Activated B cell treated with CpG ODN at 0.5 μM for 24 hours (primary cell): ENCODE measurements at regions not wholly inside any gene's neighbourhood (a gene's known extent, or its start where the extent isn't known, plus 50 kb on each side); places are given as distances from the start of the nearest gene placed in this dataset.

ENCODE experiments used
- ATAC-seq: fragments of 200-7000 bp; cut with Tn5 transposase; one replicate; pipeline ENCODE4 v1.10.0; 2021; ENCODE audit warnings: low read depth, mild to moderate bottlenecking, moderate library complexity
- CTCF ChIA-PET: fragments of 350-600 bp; sonication (Branson Sonifier 250); formaldehyde crosslinking; loops from one replicate; lab custom pipeline; 2021; ENCODE audit warnings: antibody characterized with exemption; lab: Charles Lee
- POLR2A ChIA-PET: fragments of 350-600 bp; sonication (Branson Sonifier 250); formaldehyde crosslinking; loops from one replicate; lab custom pipeline; 2021; ENCODE audit warnings: antibody characterized with exemption; lab: Charles Lee
- DNase-seq: peaks from one replicate; pipeline ENCODE4 v3.0.0; 2022
- H3K27ac Mint-ChIP-seq: one replicate; pipeline ENCODE4 v1.8.0; 2020; ENCODE audit warnings: mixed read lengths
- H3K27me3 Mint-ChIP-seq: one replicate; pipeline ENCODE4 v1.8.0; 2021; ENCODE audit warnings: mixed read lengths
- H3K36me3 Mint-ChIP-seq: one replicate; pipeline ENCODE4 v1.8.0; 2021; ENCODE audit warnings: low read depth, mixed read lengths
- H3K4me1 Mint-ChIP-seq: one replicate; pipeline ENCODE4 v1.8.0; 2021; ENCODE audit warnings: mixed read lengths
- H3K4me3 Mint-ChIP-seq: one replicate; pipeline ENCODE4 v1.8.0; 2020; ENCODE audit warnings: mild to moderate bottlenecking, mixed read lengths
- H3K9me3 Mint-ChIP-seq: one replicate; pipeline ENCODE4 v1.8.0; 2020; ENCODE audit warnings: mixed read lengths
- intact Hi-C: fragments of 100-400 bp; cut with micrococcal nuclease; formaldehyde crosslinking; loops from one replicate; pipeline ENCODE4 v1.15.1; 2024
- TF ChIP-seq, protein P1 (sequence below): fragments of 200-600 bp; IDR thresholded peaks from one replicate; pipeline ENCODE4 v1.8.0; 2022; ENCODE audit warnings: antibody characterized with exemption, mild to moderate bottlenecking

DNA sequence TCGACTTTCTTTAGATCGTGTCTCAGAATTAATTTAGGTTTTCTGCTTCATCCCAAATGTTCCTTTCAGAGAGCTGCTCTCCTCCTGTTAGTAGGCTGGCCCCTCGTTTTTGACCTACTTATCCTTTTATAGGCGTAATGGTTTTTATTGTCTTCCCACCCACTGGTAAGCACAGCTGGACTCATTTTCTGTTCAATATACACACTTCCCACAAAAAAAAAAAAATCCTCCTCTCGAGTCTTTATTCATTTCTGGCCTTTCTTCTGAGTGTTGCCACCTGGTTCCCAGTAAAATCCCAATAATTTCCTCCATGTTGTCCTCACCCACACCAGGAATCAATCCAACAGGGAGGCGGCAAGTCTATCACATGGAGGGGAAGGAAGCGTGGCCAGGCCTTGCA, 970.2 kb upstream of the CELF2 start:
- Mint-ChIP-seq H3K4me1 (no peaks in the 10 kb centered on the region), H3K4me3 (no peak overlapping the region), H3K27me3 (no peaks in the 10 kb centered on the region), H3K9me3 (peaks cover 3% of the 10 kb centered on the region), H3K27ac (no peak overlapping the region), H3K36me3 (no peaks in the 10 kb centered on the region)
- ATAC-seq, result no peak
- TF ChIP-seq, protein P1, sequence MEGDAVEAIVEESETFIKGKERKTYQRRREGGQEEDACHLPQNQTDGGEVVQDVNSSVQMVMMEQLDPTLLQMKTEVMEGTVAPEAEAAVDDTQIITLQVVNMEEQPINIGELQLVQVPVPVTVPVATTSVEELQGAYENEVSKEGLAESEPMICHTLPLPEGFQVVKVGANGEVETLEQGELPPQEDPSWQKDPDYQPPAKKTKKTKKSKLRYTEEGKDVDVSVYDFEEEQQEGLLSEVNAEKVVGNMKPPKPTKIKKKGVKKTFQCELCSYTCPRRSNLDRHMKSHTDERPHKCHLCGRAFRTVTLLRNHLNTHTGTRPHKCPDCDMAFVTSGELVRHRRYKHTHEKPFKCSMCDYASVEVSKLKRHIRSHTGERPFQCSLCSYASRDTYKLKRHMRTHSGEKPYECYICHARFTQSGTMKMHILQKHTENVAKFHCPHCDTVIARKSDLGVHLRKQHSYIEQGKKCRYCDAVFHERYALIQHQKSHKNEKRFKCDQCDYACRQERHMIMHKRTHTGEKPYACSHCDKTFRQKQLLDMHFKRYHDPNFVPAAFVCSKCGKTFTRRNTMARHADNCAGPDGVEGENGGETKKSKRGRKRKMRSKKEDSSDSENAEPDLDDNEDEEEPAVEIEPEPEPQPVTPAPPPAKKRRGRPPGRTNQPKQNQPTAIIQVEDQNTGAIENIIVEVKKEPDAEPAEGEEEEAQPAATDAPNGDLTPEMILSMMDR, result no peak
- intact Hi-C loops, result no loop called here
- POLR2A ChIA-PET, result no interaction called here
- CTCF ChIA-PET, result no interaction called here
- DNase-seq, result no peak

- Mint-ChIP-seq H3K4me3 (no peak overlapping the region), H3K27me3 (no peaks in the 10 kb centered on the region)
- intact Hi-C loops, result no loop called here
Measured at GRCh38 chr10:10053051-10053450, 964.6 kb upstream of the CELF2 start.

GRCh38 chr10:10054466-10054865, 963.2 kb upstream of the CELF2 start:
- Mint-ChIP-seq H3K27ac (no peak overlapping the region), H3K4me1 (no peaks in the 10 kb centered on the region), H3K36me3 (no peaks in the 10 kb centered on the region), H3K27me3 (no peaks in the 10 kb centered on the region), H3K9me3 (no peaks in the 10 kb centered on the region), H3K4me3 (no peak overlapping the region)
- DNase-seq, result no peak
- ATAC-seq, result no peak
- intact Hi-C loops, result no loop called here
- TF ChIP-seq, protein P1, result no peak
- CTCF ChIA-PET, result no interaction called here
- POLR2A ChIA-PET, result no interaction called here

More at GRCh38 chr10:10053051-10053450, 964.6 kb upstream of the CELF2 start:
- ChIA-PET POLR2A (no interaction called here), CTCF (no interaction called here)
- TF ChIP-seq, protein P1, result no peak
- Mint-ChIP-seq H3K4me1 (no peaks in the 10 kb centered on the region), H3K36me3 (no peaks in the 10 kb centered on the region), H3K9me3 (no peaks in the 10 kb centered on the region), H3K27ac (no peak overlapping the region)
- no peak for ATAC-seq
- no peak for DNase-seq

GRCh38 chr10:10055656-10056442, 961.8 kb upstream of the CELF2 start:
- no peak overlapping the region for H3K4me3 Mint-ChIP-seq
- H3K9me3 Mint-ChIP-seq, result no peaks in the 10 kb centered on the region
- no peaks in the 10 kb centered on the region for H3K27me3 Mint-ChIP-seq
- no peak overlapping the region for H3K27ac Mint-ChIP-seq
- H3K36me3 Mint-ChIP-seq, result no peaks in the 10 kb centered on the region
- DNase-seq, result no peak
- TF ChIP-seq, protein P1, result no peak
- ChIA-PET POLR2A (no interaction called here), CTCF (no interaction called here)
- H3K4me1 Mint-ChIP-seq, result no peaks in the 10 kb centered on the region
- intact Hi-C loops, result no loop called here
- ATAC-seq, result no peak

DNA sequence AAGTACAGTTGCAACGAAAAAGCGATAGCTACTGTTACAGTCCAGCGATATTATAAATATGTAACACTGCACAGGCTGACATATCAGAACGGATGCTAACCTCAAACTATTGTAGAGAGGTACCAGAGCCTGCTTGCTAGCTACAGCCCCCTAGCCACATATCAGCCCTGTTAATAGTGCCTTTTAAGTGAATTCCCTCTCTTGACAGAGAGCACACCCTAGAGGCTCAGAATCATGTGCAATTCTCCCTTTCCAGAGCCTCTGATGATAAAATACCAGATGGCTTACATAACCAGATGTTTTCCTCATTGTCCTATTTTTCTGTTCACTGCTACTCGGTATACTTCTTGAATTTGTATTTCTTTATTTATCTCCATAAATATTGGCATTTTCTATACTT, 960.7 kb upstream of the CELF2 start:
- ChIA-PET POLR2A (no interaction called here), CTCF (no interaction called here)
- no peaks in the 10 kb centered on the region for H3K27me3 Mint-ChIP-seq
- no peaks in the 10 kb centered on the region for H3K36me3 Mint-ChIP-seq
- TF ChIP-seq, protein P1, result no peak
- no peak for ATAC-seq
- H3K4me1 Mint-ChIP-seq, result no peaks in the 10 kb centered on the region
- no peak for DNase-seq
- no peak overlapping the region for H3K4me3 Mint-ChIP-seq
- intact Hi-C loops, result no loop called here
- no peaks in the 10 kb centered on the region for H3K9me3 Mint-ChIP-seq
- no peak overlapping the region for H3K27ac Mint-ChIP-seq
